SK-N-SH (cell line): ENCODE measurements at regions not wholly inside any gene's neighbourhood (a gene's known extent, or its start where the extent isn't known, plus 50 kb on each side); places are given as distances from the start of the nearest gene placed in this dataset.

Experiments
- JUND ChIP-seq: IDR thresholded peaks from 2 replicates; pipeline ENCODE4 v1.4.0; 2012
- TEAD4 ChIP-seq: IDR thresholded peaks from 2 replicates; pipeline ENCODE4 v1.4.0; 2012; ENCODE audit warnings: mild to moderate bottlenecking, borderline replicate concordance; ENCODE audit not compliant: insufficient read depth
- TF ChIP-seq, protein P1 (sequence below): fragments of 200-600 bp; sonication (generic); IDR thresholded peaks from 2 replicates; pipeline ENCODE4 v1.6.1; 2017; ENCODE audit warnings: antibody characterized with exemption, mild to moderate bottlenecking, moderate library complexity
- TF ChIP-seq, protein P2 (sequence below): fragments of 150-350 bp; IDR thresholded peaks from 2 replicates; pipeline ENCODE4 v1.6.1; 2017; ENCODE audit warnings: antibody characterized with exemption, low read length, low read depth, borderline replicate concordance
- TF ChIP-seq, protein P3 (sequence below): IDR thresholded peaks from 2 replicates; pipeline ENCODE4; 2012

DNA sequence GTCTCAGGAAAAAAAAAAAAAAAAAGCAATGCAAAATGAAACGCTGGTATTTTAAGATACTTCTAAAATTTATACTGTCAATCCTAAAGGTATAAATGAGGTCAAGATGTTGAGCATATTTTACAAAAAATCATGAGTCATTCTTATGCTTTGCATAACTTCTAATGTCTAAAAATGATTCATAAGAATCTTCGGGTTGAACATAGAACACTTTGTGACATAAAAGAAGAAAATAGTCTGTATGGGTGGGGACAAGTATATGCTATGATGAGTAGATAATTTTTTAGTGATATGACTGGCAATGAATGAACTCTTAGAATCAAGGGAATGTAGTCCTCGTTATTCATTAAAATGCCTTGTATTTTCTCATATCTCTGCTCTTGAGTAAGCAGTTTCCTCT lies 416.9 kb upstream of the USP24 start:
- TF ChIP-seq JUND (peak; percentile 77), TEAD4 (peak; percentile 66; the same call in 1 of the 2 replicates)
- TF ChIP-seq, protein P1, sequence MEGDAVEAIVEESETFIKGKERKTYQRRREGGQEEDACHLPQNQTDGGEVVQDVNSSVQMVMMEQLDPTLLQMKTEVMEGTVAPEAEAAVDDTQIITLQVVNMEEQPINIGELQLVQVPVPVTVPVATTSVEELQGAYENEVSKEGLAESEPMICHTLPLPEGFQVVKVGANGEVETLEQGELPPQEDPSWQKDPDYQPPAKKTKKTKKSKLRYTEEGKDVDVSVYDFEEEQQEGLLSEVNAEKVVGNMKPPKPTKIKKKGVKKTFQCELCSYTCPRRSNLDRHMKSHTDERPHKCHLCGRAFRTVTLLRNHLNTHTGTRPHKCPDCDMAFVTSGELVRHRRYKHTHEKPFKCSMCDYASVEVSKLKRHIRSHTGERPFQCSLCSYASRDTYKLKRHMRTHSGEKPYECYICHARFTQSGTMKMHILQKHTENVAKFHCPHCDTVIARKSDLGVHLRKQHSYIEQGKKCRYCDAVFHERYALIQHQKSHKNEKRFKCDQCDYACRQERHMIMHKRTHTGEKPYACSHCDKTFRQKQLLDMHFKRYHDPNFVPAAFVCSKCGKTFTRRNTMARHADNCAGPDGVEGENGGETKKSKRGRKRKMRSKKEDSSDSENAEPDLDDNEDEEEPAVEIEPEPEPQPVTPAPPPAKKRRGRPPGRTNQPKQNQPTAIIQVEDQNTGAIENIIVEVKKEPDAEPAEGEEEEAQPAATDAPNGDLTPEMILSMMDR = no peak
- TF ChIP-seq, protein P2, sequence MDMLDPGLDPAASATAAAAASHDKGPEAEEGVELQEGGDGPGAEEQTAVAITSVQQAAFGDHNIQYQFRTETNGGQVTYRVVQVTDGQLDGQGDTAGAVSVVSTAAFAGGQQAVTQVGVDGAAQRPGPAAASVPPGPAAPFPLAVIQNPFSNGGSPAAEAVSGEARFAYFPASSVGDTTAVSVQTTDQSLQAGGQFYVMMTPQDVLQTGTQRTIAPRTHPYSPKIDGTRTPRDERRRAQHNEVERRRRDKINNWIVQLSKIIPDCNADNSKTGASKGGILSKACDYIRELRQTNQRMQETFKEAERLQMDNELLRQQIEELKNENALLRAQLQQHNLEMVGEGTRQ = no peak
- TF ChIP-seq, protein P3, sequence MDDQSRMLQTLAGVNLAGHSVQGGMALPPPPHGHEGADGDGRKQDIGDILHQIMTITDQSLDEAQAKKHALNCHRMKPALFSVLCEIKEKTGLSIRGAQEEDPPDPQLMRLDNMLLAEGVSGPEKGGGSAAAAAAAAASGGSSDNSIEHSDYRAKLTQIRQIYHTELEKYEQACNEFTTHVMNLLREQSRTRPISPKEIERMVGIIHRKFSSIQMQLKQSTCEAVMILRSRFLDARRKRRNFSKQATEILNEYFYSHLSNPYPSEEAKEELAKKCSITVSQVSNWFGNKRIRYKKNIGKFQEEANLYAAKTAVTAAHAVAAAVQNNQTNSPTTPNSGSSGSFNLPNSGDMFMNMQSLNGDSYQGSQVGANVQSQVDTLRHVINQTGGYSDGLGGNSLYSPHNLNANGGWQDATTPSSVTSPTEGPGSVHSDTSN = peak; percentile 72
